Keratinocyte (primary cell): ENCODE measurements at regions not wholly inside any gene's neighbourhood (a gene's known extent, or its start where the extent isn't known, plus 50 kb on each side); places are given as distances from the start of the nearest gene placed in this dataset.

Source experiments
- DNase-seq: peaks from one replicate; pipeline ENCODE4 v3.0.0-alpha.2; 2011; ENCODE audit warnings: low read depth, missing footprints, low spot score
- FAIRE-seq: peaks from 2 replicates; lab custom pipeline; 2011; peaks lifted over from hg19 to GRCh38; lab: Jason Lieb, UNC
- H2AFZ ChIP-seq: 2 replicates; pipeline ENCODE4 v1.6.0; 2012; ENCODE audit warnings: low read length, control low read depth, inconsistent platforms; ENCODE audit not compliant: control insufficient read depth
- H3K27ac ChIP-seq: 2 replicates; pipeline ENCODE4 v1.5.1; 2011; ENCODE audit warnings: low read length; ENCODE audit not compliant: control insufficient read depth, insufficient read depth
- H3K27me3 ChIP-seq: 3 replicates; pipeline ENCODE4 v1.6.0; 2011; ENCODE audit warnings: low read length; ENCODE audit not compliant: control insufficient read depth, insufficient read depth; ENCODE audit errors: extremely low read depth
- H3K36me3 ChIP-seq, 2 experiments: 2 replicates in 1 of 2; 3 replicates in 1 of 2; pipeline ENCODE4 v1.5.1; 2011; ENCODE audit warnings: low read length in 2 of 2, mild to moderate bottlenecking in 1 of 2; ENCODE audit not compliant: control insufficient read depth in 2 of 2, insufficient read depth in 2 of 2; ENCODE audit errors: extremely low read depth in 1 of 2
- H3K4me1 ChIP-seq: 3 replicates; pipeline ENCODE4 v1.5.1; 2011; ENCODE audit warnings: low read length; ENCODE audit not compliant: control insufficient read depth, insufficient read depth; ENCODE audit errors: extremely low read depth
- H3K4me2 ChIP-seq: 3 replicates; pipeline ENCODE4 v1.6.0; 2011; ENCODE audit warnings: low read depth, low read length; ENCODE audit not compliant: control insufficient read depth, insufficient read depth; ENCODE audit errors: extremely low read depth
- H3K4me3 ChIP-seq, 3 experiments: fragments of 200-600 bp in 1 of 3; sonication (generic) in 1 of 3; 2 replicates in 2 of 3; 3 replicates in 1 of 3; pipeline ENCODE4 v1.5.1; 2011 to 2016; ENCODE audit warnings: low read length in 3 of 3, mild to moderate bottlenecking in 3 of 3, control low read depth in 2 of 3, inconsistent platforms in 1 of 3, low read depth in 1 of 3, mixed read lengths in 1 of 3, mixed run types in 1 of 3, moderate library complexity in 1 of 3; ENCODE audit not compliant: control insufficient read depth in 2 of 3, insufficient read depth in 2 of 3; ENCODE audit errors: extremely low read depth in 1 of 3
- H3K79me2 ChIP-seq: 2 replicates; pipeline ENCODE4 v1.6.0; 2012; ENCODE audit warnings: low read length; ENCODE audit not compliant: control insufficient read depth, insufficient read depth
- H3K9ac ChIP-seq: 3 replicates; pipeline ENCODE4 v1.6.0; 2011; ENCODE audit warnings: low read length; ENCODE audit not compliant: control insufficient read depth, insufficient read depth; ENCODE audit errors: extremely low read depth
- H3K9me1 ChIP-seq: 3 replicates; pipeline ENCODE4 v1.6.0; 2011; ENCODE audit warnings: low read length; ENCODE audit not compliant: control insufficient read depth, insufficient read depth; ENCODE audit errors: extremely low read depth
- H3K9me3 ChIP-seq: 2 replicates; pipeline ENCODE4 v1.5.1; 2012; ENCODE audit warnings: low read depth, low read length; ENCODE audit not compliant: control insufficient read depth
- H4K20me1 ChIP-seq: 3 replicates; pipeline ENCODE4 v1.6.0; 2011; ENCODE audit warnings: low read length; ENCODE audit not compliant: control insufficient read depth, insufficient read depth; ENCODE audit errors: extremely low read depth
- EZH2 ChIP-seq: IDR thresholded peaks from one replicate; pipeline ENCODE4 v1.6.1; 2012; ENCODE audit warnings: inconsistent platforms, mild to moderate bottlenecking, low read length, moderate library complexity
- dilution Hi-C: fragments of 300-500 bp; cut with MboI; formaldehyde crosslinking; loops from one replicate; pipeline ENCODE4 v1.7.0; 2020; ENCODE audit warnings: low sequenced_read_pairs; ENCODE audit not compliant: extremely low pct_ligation_motif_present
- TF ChIP-seq, protein P1 (sequence below), 3 experiments: IDR thresholded peaks in 1 of 3; conservative IDR thresholded peaks in 1 of 3; optimal IDR thresholded peaks in 1 of 3; 2 replicates in 2 of 3; 3 replicates in 1 of 3; pipeline versions ENCODE3 to v1.5.1; 2011; ENCODE audit warnings: low read length in 3 of 3, mild to moderate bottlenecking in 3 of 3, moderate library complexity in 2 of 3, control low read depth in 1 of 3, inconsistent platforms in 1 of 3; ENCODE audit not compliant: insufficient read depth in 2 of 3; ENCODE audit errors: extremely low read depth in 1 of 3

DNA sequence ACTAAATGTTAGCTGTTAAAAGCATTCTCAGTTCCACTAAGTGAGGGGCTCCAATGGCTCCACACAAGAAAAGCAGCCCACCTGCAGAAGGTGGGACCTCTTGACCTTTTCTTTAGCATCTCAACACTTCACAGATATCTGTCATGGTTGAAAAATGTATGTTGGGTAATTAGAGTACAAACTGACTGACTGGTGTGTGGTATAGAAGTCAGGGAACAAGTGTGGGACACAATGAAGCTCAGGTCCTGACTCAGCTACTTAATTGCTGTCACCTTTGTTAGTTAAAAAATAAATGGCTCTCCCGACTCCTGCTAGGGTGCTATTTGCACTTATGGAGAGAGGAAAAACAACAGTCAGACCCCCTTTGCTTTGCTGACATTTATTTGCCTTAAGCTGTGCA is 299.0 kb downstream of the TTC6 start:
- dilution Hi-C loops = no loop called here
- no peaks in the 10 kb centered on the region for H4K20me1 ChIP-seq

GRCh38 chr14:37899365-37899764 is 303.9 kb downstream of the TTC6 start:
- H3K27ac ChIP-seq = no peak overlapping the region
- H3K27me3 ChIP-seq = peaks cover 6% of the 10 kb centered on the region
- no peaks in the 10 kb centered on the region for H3K4me1 ChIP-seq
- no peak overlapping the region for H3K4me2 ChIP-seq
- H3K9ac ChIP-seq = no peak overlapping the region
- dilution Hi-C loops = no loop called here
- no peaks in the 10 kb centered on the region for H3K9me1 ChIP-seq
- H3K4me3 ChIP-seq = no peak overlapping the region
- no peaks in the 10 kb centered on the region for H3K36me3 ChIP-seq
- no peak for TF ChIP-seq EZH2
- TF ChIP-seq, protein P1, sequence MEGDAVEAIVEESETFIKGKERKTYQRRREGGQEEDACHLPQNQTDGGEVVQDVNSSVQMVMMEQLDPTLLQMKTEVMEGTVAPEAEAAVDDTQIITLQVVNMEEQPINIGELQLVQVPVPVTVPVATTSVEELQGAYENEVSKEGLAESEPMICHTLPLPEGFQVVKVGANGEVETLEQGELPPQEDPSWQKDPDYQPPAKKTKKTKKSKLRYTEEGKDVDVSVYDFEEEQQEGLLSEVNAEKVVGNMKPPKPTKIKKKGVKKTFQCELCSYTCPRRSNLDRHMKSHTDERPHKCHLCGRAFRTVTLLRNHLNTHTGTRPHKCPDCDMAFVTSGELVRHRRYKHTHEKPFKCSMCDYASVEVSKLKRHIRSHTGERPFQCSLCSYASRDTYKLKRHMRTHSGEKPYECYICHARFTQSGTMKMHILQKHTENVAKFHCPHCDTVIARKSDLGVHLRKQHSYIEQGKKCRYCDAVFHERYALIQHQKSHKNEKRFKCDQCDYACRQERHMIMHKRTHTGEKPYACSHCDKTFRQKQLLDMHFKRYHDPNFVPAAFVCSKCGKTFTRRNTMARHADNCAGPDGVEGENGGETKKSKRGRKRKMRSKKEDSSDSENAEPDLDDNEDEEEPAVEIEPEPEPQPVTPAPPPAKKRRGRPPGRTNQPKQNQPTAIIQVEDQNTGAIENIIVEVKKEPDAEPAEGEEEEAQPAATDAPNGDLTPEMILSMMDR (optimal IDR thresholded peaks at IDR 0.05 in 1 of 3, IDR thresholded peaks at IDR 0.05 in 1 of 3, conservative IDR thresholded peaks at IDR 0.05 in 1 of 3; ENCODE audit: extremely low read depth in 1 of 3, insufficient read depth in 2 of 3, low read length in 3 of 3) = no peak
- DNase-seq = no peak
- no peak overlapping the region for H2AFZ ChIP-seq
- no peaks in the 10 kb centered on the region for H4K20me1 ChIP-seq
- no peaks in the 10 kb centered on the region for H3K9me3 ChIP-seq
- no peaks in the 10 kb centered on the region for H3K79me2 ChIP-seq
- FAIRE-seq = no peak

More for the DNA sequence above, 299.0 kb downstream of the TTC6 start:
- Histone ChIP-seq H3K4me1 (no peaks in the 10 kb centered on the region), H3K9me3 (no peaks in the 10 kb centered on the region), H3K4me2 (no peak overlapping the region), H2AFZ (no peak overlapping the region), H3K36me3 (no peaks in the 10 kb centered on the region), H3K79me2 (no peaks in the 10 kb centered on the region), H3K9ac (no peak overlapping the region), H3K9me1 (no peaks in the 10 kb centered on the region), H3K27ac (no peak overlapping the region), H3K4me3 (no peak overlapping the region), H3K27me3 (peaks cover 2% of the 10 kb centered on the region)
- DNase-seq (no peak), FAIRE-seq (no peak)
- TF ChIP-seq, protein P1 (optimal IDR thresholded peaks at IDR 0.05 in 1 of 3, IDR thresholded peaks at IDR 0.05 in 1 of 3, conservative IDR thresholded peaks at IDR 0.05 in 1 of 3; ENCODE audit: extremely low read depth in 1 of 3, insufficient read depth in 2 of 3, low read length in 3 of 3) = no peak
- TF ChIP-seq EZH2 = no peak
